EH (cell line): ENCODE measurements at regions not wholly inside any gene's neighbourhood (a gene's known extent, or its start where the extent isn't known, plus 50 kb on each side); places are given as distances from the start of the nearest gene placed in this dataset.
"Not testable (repeated sequence)": the region's sequence is repeated elsewhere in the genome, so short reads cannot be mapped to it uniquely, and the experiment has no call there.

Experiments used
- DNase-seq: peaks from one replicate; pipeline ENCODE4 v3.0.0-alpha.2; 2015; ENCODE audit warnings: low read depth

GRCh38 chr5:171714261-171714660, 71.4 kb upstream of the SMIM23 start:
- DNase-seq = no peak

- DNase-seq = no peak
These were observed 70.8 kb upstream of the SMIM23 start for GRCh38 chr5:171714851-171715250.

GRCh38 chr5:171715551-171715950, 70.1 kb upstream of the SMIM23 start:
- no peak for DNase-seq

GRCh38 chr5:171720086-171720485, 65.5 kb upstream of the SMIM23 start:
- no peak for DNase-seq

GRCh38 chr5:171721464-171721863, 64.2 kb upstream of the SMIM23 start:
- no peak for DNase-seq

GRCh38 chr5:171724468-171725204, 61.0 kb upstream of the SMIM23 start:
- no peak for DNase-seq

GRCh38 chr5:171725205-171725601, 60.4 kb upstream of the SMIM23 start:
- DNase-seq = no peak

- not testable (repeated sequence) for DNase-seq
These were observed 58.8 kb upstream of the SMIM23 start for GRCh38 chr5:171726819-171727218.

GRCh38 chr5:171728686-171729085, 56.9 kb upstream of the SMIM23 start:
- DNase-seq = no peak
